ENCODE measurements at regions not wholly inside any gene's neighbourhood (a gene's known extent, or its start where the extent isn't known, plus 50 kb on each side); places are given as distances from the start of the nearest gene placed in this dataset.
"Not testable (repeated sequence)": the region's sequence is repeated elsewhere in the genome, so short reads cannot be mapped to it uniquely, and the experiment has no call there.

DNA sequence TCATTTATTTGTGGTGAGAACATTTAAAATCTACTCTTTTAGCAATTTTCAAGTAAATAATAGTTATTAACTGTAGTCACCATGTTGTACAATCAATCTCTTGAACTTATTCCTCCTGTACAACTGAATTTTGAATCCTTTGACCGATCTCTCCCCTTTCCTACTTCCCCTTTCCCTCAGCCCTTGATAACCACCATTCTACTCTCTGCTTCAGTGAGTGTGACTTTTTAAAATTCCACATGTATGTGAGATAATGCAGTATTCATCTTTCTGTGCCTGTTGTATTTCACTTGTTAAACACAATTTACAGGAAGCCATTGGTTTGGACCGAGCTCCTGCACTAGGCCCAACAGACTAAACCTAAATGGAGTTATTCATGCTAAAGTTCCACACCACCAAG, 458.9 kb upstream of the PDE3A start:
- no peak for DNase-seq (ENCODE audit: low read depth)

DNA sequence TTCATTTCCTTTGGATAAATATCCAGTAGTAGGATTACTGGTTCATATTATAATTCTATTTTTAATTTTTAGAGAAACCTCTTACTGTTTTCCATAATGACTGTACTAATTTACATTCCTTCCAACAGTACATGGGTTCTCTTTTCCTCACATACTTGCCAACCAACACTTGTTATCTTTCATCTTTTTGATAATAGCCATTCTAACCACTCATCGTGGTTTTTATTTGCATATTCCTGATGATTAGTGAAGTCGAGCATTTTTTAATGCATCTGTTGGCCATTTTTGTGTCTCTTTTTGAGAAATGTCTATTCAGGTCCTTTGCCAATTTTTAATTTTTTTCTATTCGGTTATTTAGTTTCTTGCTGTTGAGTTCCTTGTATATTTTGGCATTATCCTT, 457.7 kb upstream of the PDE3A start:
- DNase-seq (ENCODE audit: low read depth), result no peak

DNA sequence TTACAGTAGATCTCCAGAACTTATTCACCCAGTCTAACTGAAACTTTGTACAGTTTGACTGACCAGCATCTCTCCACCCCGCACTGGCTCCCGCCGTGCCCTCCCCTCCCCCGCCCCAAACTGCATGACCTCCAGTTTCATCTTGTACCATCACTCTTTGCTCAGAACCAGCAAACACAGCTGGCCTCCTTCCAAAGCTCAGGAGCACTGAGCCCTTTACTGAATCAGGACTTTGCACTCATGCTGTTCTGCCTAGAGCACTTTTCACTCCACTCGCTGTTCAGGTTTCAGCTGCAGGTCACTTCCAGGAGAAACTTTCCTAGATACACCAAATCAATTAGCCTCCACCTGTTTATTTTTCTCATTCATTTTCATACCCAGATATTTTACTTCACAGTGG, 455.3 kb upstream of the PDE3A start:
- DNase-seq (ENCODE audit: low read depth), result no peak

DNA sequence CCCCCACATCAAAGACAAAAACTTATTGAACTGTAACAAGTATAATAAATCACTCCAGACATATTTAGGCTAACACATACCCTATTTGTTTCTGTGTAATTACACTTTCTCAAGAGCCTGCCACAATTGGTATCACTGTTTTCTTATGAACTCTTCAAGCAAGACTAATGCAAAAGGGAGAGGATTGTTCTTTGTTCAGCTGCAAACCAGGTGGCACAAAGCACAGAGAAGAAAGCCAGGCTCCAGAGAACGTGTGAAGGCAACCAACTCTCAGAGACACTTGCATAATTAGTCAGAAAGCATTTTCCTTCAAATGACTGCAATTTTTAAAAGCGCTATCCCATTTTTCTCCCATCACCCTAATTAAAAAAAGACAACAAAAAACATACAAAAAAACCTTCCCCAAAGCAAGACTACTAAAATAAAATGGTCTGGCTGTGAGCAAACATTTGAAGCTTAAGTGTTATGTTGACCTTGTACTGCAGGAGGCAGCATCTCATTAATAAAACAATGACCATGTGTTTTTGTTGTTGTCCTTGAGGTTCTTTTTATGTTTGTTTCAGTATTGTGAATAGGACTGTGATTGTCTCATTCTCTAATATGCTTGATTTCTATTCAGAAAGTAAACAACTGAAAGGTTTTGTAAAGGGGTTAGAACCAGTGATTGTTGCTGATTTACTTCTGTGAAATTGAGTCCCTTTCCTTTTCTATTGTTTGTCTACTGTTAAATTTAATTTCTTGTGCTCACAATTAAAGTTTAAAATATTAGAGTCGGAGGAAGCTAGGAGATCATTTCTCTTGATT, 452.7 kb upstream of the PDE3A start:
- peak; percentile 19 for DNase-seq (ENCODE audit: low read depth)

DNA sequence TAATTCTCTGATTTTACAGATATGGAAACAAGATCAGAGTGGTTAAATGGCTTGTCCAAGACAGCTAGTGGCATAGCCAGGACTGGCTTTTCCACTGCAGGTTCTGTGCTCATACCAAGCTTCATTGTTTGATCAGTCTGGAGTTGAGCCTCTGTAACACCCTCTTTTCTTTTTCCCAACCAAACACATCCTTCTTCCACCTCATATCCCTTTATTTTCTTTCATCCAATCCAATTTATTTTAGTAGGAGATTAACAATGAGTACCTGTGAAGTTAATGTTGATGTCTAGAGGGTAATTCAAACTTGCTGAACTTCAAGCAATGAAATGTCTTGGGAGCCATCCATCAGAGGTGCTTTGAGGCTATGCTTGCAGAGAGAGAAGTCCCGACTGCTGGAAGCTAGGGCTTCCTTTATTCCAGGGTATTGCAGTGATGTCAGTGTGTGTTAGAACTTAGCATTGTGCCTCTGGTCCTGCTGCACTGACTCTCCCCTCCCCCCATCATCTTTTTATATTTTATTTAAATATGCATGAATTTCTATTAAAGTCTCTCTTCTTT, 452.1 kb upstream of the PDE3A start:
- no peak for DNase-seq (ENCODE audit: low read depth)

DNA sequence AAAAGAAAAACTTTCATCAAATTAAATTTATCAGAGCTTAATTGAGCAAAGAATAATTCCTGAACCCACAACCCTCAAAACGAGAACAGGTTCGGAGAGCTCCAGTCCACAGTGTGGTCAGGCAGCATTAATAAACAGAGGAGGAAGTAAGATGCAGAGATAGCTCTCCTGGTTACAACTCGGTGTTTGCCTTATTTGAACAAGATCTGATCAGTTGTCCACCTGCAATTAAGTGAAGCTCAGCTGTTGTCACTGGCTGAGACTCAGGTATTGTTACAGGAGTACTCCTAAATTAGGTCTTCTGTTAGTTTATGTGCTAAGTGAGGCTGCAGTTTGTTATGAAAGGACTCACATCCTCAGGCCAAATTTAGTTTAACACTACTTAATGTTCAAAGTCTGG, 451.4 kb upstream of the PDE3A start:
- DNase-seq (ENCODE audit: low read depth), result no peak

DNA sequence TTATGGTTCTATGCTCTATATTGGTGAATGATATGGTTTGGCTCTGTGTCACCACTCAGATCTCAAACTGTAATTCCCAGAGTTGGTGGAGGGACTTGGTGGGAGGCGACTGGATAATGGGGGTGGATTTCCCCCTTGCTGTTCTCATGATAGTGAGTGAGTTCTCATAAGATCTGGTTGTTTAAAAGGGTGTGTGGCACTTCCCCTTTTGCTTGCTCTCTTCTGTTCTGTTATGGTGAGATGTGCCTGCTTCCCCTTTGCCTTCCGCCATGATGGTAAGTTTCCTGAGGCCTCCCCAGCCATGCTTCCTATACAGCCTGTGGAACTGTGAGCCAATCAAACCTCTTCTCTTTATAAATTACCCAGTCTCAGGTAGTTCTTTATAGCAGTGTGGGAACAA, 446.6 kb upstream of the PDE3A start:
- not testable (repeated sequence) for DNase-seq (ENCODE audit: low read depth)

DNA sequence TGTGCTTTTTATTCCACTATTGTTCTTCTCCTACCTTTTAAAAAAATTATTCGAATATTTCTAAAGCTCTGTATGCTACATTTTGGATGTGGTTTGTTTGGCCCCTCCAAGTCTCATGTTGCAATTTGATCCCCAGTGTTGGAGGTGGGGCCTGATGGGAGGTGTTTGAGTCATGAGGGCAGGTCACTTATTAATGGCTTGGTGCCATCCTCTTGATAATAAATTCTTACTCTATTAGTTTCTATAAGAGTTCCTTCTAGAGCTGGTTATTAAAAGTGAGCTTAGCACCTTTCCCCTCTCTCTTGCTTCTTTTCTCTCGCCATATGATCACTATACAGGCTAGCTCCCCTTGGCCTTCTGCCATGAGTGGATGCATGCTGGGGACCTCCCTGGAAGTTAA, 445.6 kb upstream of the PDE3A start:
- no peak for DNase-seq (ENCODE audit: low read depth)

DNA sequence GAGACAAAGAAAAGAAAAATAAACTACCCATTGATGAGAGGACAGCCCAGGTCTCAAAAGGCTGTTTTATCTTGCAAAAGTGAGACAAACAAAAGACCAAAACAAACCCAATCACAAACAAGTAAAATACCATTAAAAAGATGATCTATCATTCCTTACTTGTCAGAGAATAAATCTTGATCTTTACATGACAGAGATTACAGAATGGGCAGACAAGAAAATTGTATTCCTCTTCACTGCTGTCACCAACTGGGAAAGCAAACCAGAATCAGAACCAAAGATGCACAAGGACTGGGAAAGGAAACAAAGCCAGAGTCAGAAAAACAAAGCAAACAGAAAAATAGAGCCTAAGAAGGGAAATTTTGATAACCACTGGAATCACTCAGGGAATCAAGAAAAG, 444.0 kb upstream of the PDE3A start:
- DNase-seq (ENCODE audit: low read depth), result no peak

DNA sequence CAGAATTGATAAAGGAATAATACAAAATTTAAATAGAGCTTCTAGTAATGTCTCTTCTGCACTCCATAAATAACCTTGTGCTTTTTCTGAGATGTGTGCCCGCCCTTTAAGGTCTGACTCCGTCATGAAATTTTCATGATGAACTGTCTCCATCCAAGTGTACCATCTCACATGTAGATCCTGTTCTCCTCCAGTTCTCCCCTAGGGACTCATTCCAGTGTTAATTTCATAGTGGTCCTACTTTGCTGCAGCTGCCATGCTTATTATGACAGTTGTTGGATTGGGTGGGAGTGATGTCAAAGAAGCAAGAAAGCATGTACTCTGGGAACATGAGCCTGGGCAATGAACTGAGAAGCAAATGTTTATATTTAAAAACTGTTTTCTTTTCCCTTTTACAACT, 442.5 kb upstream of the PDE3A start:
- no peak for DNase-seq (ENCODE audit: low read depth)

DNA sequence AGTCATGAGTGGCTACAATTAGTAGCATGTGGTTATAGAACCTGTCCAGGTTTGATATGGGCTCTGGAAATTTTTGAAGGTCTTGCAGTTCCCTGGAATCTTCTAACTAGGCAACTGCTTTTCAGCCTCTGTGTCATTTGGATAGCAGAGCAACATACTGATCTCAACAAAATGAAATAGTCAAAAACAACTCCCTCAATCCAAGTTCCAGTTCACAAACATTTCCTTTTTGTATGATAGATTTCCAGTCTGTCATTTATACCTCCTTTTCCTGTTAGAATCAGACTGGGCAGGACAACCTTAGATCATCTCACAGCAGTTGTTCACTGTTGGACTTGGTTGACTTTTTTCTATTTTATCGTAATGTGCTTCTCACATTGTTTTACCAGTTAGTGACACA, 442.1 kb upstream of the PDE3A start:
- DNase-seq (ENCODE audit: low read depth), result no peak

DNA sequence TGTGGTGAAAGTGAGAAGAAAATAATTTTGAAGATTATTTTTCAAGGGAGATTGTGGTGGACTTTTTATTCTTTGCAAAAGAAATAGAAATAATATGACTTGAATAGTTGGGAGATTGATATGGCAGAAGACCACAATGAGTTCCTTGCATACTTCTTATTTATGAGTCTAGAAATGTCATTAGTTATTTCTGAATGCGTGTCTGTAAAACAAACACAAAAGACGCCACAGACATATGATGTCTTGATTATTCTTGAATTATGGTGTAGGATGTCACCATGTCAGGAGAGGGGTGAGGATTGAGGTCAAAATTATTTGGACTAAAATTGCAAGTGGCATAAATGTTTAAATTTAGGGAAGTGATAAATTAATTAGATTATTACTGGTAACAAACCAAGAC, 440.7 kb upstream of the PDE3A start:
- no peak for DNase-seq (ENCODE audit: low read depth)

DNA sequence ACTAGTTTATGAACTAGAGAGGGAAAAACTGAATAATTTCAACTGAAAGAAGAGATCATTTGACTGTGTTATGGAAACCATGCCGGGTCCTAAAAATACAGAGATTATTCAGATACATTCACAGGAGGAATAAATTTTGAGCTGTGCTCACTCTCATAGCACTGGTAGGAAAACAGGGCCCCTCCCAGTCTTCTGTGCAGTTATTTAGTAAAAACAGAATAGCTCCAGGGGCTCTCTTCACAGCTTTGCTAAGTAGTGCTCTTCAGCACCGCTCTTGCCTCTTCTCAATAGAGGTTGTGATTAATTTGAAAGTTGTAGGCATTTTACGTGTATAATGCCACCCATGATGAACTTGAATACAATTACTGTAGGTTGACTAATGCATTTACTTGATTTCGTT, 435.9 kb upstream of the PDE3A start:
- DNase-seq (ENCODE audit: low read depth), result no peak

DNA sequence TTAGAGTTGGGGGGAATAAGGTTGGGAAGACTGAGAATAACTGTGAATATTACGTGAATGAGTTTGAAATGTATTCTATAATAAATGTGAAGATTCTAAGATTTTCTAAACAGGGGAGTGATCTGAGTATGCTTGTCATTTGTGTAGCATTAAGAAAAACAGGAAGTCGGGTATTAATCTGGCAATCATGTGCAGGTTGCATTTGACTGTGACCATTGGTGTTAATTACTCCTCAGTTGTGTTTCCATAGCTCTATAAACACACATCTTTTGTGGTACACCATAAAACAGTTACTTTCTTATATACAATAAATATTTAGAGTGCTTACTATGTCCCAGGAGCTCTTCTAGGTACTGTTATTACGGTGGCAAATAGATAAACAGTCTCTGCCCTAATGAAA, 434.4 kb upstream of the PDE3A start:
- no peak for DNase-seq (ENCODE audit: low read depth)

DNA sequence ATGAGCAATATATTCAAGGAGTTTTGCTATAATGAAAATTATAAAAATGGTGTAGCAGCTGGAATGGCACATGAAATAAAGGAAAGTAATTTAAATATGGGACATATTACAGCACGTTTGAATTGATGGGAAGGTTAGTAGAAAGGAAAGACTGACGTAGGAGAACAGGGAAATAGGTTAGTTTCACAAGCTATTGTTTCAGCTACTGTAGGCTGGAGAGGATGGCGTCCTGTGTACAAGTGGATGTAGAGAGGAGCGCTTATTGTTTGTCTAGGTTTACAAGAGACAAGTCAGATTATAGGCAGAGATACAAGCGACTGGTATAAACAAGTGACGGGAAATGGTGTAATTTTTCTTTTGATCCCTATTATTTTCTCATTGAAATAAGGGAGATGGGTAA, 431.2 kb upstream of the PDE3A start:
- no peak for DNase-seq (ENCODE audit: low read depth)

DNA sequence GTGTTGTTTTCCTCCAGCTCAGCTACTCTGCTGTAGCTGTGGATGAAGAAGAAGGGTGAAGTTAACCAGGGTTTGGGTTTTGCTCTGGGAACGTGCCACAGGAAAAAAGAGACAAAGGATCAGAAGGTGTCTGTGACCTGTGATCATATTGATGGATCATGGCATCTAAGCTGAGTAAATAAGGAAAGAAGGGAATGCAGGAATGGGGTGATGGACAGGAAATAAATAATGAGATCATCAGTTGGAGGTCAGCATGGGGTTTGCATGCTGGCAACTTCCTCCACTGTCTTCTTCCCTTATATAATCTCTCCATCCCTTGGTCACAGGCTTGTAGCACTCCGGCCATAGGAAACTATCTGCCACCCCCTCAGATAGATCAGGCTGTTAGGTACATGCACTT, 430.3 kb upstream of the PDE3A start:
- no peak for DNase-seq (ENCODE audit: low read depth)

DNA sequence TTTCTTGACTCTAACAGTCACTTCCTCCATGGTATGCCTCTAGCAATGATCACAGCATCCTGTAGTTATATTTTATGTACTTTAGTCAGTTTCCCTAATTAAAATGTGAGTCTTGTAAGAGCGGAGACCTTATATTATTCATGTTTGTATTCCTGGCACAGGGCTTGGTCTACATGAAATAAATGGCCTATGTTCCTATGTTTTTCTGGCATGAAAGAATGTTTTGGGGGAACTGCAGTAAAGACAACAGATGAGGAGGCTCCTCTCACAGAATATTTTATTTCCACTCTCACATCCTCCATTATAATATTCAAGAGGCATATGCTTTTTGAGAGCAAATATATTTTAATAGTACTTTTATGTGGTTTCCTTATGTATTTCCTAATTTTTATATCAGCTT, 429.8 kb upstream of the PDE3A start:
- no peak for DNase-seq (ENCODE audit: low read depth)

DNA sequence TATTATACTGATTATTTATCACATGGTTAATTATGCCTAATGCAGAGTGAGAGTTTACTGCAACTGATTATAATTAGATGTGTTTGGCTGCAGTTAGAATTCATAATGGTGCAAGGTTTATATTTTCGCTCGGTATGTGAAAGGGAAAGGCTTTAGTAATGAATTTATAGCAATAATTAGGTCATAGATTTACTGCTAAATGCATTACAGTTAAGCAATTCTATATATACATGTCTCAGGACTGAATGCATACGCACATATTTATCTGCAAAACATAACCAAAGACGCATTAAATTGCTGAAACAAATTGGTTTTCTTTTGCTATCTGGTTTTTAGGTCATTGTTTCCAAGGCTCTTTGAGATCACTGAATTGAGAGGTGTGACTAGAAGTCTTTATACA, 428.1 kb upstream of the PDE3A start:
- DNase-seq (ENCODE audit: low read depth), result no peak

DNA sequence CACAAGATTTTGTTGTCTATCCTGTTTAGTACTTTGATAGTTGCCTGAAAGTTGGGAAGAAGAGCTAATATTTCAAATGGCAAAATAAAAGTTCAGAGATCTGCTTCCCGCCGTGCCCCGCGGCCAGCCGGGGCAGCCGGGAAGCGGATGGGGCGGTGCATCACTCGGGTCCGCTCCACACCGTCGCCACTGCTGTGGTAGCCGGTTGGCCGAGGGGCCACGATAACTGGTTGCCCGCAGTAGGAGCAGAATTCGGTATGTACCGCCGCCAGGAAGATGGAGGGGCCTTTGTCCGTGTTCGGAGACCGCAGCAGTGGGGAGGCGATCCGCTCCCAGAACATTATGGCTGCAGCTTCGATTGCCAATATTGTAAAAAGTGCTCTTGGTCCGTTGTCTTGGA, 427.2 kb upstream of the PDE3A start:
- no peak for DNase-seq (ENCODE audit: low read depth)

DNA sequence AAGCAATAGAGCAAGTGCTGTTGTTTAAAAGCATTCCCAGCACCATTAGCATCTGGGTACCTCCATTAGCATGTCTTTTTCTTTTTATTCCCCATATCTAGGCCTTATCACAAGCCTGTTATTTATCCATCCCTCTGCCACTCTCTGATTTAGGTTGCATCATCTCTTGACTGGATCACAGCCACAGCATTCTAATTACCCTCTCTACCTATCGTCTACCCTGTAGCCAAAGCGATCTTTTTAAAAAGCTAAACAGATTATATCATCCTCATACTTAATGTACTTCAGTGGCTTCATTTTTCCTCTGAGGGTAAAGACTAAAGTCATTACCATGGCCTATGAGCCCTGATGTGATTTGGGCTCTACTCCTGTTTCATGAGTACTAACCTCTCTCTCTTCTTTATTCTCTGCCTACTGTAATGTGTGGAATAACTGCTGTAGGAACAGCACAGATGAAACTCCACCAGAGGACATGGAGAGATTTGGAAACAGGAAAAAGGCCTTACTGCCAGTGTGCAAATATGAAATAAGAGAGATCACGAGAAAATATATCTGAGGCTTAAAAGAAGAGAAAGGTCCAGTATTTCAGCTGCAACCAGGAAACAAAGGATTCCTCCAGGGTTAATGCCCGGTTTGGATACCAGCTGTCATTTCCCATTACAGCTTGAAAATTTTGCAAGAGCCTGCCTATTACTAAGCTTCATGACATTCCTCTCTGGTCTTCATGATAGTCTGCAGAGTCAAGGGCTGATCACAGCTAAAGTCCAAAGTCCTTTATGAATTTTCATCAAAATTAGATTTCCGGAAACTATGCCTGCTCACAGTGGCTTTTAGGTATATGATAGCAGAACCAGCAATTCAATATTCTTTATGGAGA, 422.5 kb upstream of the PDE3A start:
- peak; percentile 45 for DNase-seq (ENCODE audit: low read depth)

DNA sequence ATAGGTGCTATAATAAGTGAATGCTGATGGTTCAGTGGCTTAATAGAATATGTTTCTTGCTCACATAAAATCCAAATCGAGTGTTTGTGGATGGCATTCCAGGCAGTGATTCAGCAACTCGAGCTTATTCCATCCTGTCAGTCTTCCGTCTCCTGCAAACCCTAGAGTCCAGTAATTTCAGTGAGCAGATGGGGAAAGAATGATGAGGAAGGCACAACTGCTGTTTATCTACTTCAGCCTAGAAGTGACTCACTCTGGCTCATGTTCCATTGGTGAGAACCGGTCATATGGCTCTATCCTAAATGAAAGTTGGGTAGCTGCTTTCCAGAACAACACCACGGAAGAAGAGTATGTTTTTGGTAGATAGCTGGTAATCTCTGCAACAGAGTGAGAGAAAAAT, 421.8 kb upstream of the PDE3A start:
- peak; percentile 83 for DNase-seq (ENCODE audit: low read depth)

DNA sequence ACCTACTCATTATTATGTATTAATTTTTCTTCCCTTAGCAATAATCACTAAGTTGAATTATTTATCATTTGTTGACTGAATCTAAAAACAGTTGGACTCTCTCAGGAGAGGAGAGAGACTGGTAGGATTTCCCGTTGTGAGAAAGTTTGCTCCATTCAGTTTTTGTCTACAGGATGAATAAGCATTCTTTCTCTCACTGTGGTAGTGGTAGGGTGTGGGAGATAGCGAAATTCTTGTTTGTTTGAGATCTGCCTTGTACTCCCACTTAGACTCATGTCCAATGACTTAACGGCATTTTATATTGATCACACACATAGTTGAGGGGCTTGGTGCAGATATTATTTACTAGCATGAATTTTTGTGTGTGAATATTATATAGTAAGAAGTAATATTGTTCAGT, 421.0 kb upstream of the PDE3A start:
- no peak for DNase-seq (ENCODE audit: low read depth)

DNA sequence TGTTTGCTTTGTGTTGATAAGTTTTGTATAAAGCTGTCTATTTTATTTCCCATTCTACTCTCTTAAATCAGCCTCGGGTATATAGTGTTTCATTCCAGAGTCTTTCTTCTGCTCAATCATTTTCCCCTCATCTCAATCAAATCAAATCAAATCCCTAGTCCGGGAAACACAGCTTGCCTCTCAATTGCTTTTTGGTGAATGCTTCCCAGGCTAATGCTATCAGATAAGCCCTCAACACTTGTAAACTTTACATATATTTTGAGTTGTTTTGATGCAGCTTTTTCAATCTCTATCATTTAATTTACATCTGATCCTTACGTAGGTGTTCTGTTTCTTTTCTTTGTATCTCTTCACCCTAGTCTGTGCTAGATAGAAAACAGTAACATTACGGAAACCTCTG, 416.7 kb upstream of the PDE3A start:
- no peak for DNase-seq (ENCODE audit: low read depth)

Measured in GM04504 (cell line).